Fibroblast of skin of right quadriceps (primary cell): ENCODE measurements at regions not wholly inside any gene's neighbourhood (a gene's known extent, or its start where the extent isn't known, plus 50 kb on each side); places are given as distances from the start of the nearest gene placed in this dataset.

Experiments
- DNase-seq: peaks from one replicate; pipeline ENCODE4 v3.0.0-alpha.2; 2013

DNA sequence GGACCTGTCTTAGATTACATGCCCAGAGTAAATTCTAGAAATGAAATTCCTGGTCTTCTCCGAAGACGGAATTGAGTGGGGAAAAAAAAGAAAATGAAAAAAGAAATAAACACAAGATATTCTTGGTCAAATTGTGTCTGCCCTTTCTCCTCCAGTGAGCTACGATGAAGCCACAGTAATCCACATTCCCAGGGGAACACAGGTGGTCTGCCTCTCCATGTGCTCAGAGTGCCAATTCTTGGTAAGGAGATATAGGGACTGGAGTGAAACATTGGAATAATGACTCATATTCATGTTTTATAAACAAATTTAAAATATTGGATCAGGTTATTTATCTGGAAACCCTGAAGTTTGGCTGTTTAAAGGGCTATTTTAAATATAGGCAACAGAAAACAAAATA lies 54.2 kb upstream of the MGST2 start:
- no peak for DNase-seq

DNA sequence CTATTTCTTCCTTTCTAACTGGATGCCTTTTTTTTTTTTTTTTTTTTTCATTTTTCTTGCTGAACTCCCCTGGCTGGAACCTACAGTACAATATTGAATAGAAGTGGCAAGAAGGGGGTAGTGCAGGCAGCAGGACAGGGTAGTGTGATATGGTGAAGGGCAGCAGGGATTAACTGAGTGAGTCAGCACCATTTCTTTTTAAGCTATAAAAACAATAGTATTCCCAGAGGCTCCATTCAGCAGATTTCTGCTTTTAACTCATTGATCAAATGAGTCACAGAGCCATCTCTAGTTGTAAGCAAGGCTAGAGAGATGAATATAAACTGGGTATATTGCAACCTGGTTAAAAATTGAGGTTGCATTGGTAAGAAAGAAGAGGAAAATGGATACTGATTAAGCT lies 53.6 kb upstream of the SETD7 start:
- DNase-seq = peak; percentile 75

- no peak for DNase-seq
These were observed 51.6 kb upstream of the SETD7 start for GRCh38 chr4:139607502-139608060.

GRCh38 chr4:139606579-139607501 lies 50.8 kb upstream of the SETD7 start:
- peak; percentile 80 for DNase-seq

- DNase-seq = no peak
These were observed 50.1 kb upstream of the SETD7 start for GRCh38 chr4:139606103-139606502.
